Natural killer cell treated with Interleukin-12 subunit alpha and Interleukin-12 subunit beta and Interleukin-15 and Interleukin-18, amount 100 ng/mL, for 72 hours (primary cell): ENCODE measurements at regions not wholly inside any gene's neighbourhood (a gene's known extent, or its start where the extent isn't known, plus 50 kb on each side); places are given as distances from the start of the nearest gene placed in this dataset.
"Not testable (repeated sequence)": the region's sequence is repeated elsewhere in the genome, so short reads cannot be mapped to it uniquely, and the experiment has no call there.

Experiments used
- ATAC-seq, 2 donors: fragments of 150-1000 bp; cut with Tn5 transposase in 1 of 2; sonication (Bioruptor Pico), chemical (Tn5 transposase) in 1 of 2; 2 replicates each; pipeline ENCODE4 v1.10.0; 2021
- DNase-seq: peaks from one replicate; pipeline ENCODE4 v3.0.0; 2022; ENCODE audit warnings: low spot score
- H3K27ac Mint-ChIP-seq, 2 donors: 1 replicate in 1 of 2; 2 replicates in 1 of 2; pipeline ENCODE4 v1.8.0; 2022; ENCODE audit warnings: mixed read lengths in 2 of 2, mild to moderate bottlenecking in 1 of 2, moderate library complexity in 1 of 2
- H3K27me3 Mint-ChIP-seq, 2 donors: 1 replicate in 1 of 2; 2 replicates in 1 of 2; pipeline ENCODE4 v1.8.0; 2022; ENCODE audit warnings: mixed read lengths in 2 of 2
- H3K36me3 Mint-ChIP-seq: one replicate; pipeline ENCODE4 v1.8.0; 2022; ENCODE audit warnings: mixed read lengths
- H3K4me1 Mint-ChIP-seq, 2 donors: 1 replicate in 1 of 2; 2 replicates in 1 of 2; pipeline ENCODE4 v1.8.0; 2022; ENCODE audit warnings: low read depth in 2 of 2, mixed read lengths in 2 of 2, mild to moderate bottlenecking in 1 of 2
- H3K4me3 Mint-ChIP-seq: one replicate; pipeline ENCODE4 v1.8.0; 2022; ENCODE audit warnings: mixed read lengths
- H3K9me3 Mint-ChIP-seq: 2 replicates; pipeline ENCODE4 v1.8.0; 2022; ENCODE audit warnings: mixed read lengths

- H3K36me3 Mint-ChIP-seq = peaks cover 21% of the 10 kb centered on the region
- peak in 1 of 2 donors; percentile 44 for ATAC-seq
- H3K4me1 Mint-ChIP-seq = peaks cover 19 to 20% of the 10 kb centered on the region in 2 donors
- DNase-seq = no peak
- peaks cover 11% of the 10 kb centered on the region for H3K9me3 Mint-ChIP-seq
- H3K4me3 Mint-ChIP-seq = peak overlapping the region; percentile 11
- peak overlapping the region in 1 of 2 donors; percentile 70 for H3K27ac Mint-ChIP-seq
- H3K27me3 Mint-ChIP-seq = peaks cover 4 to 6% of the 10 kb centered on the region in 2 donors
Observed at GRCh38 chr2:84223191-84223590, 235.9 kb downstream of the SUCLG1 start.

GRCh38 chr2:84221102-84221501 lies 238.0 kb downstream of the SUCLG1 start:
- not testable (repeated sequence) for DNase-seq, H3K9me3 Mint-ChIP-seq, H3K36me3 Mint-ChIP-seq, H3K27ac Mint-ChIP-seq, ATAC-seq, H3K27me3 Mint-ChIP-seq, H3K4me3 Mint-ChIP-seq
- peaks cover 19 to 20% of the 10 kb centered on the region in 2 donors for H3K4me1 Mint-ChIP-seq

DNA sequence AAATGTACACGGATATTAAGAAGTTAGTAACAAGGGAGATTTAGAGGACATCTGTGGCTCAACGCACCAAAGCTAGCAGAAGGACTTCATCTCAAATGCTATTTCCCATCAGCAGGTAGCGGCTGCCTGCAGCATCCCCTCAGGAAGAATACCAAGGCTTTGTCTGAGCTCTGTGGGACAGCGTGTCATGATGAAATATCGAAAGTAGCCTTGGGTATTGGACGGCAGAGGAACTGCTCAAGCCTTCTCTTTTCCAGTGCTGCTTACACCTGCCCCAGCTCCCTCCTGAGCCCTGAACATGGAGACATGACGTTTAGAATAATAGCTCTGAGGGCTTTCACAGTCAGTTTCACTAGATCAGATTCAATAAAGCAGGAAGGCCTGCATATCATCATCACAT lies 241.6 kb downstream of the SUCLG1 start:
- DNase-seq = no peak
- Mint-ChIP-seq H3K27ac (no peak overlapping the region), H3K27me3 (peaks cover 0 to 8% of the 10 kb centered on the region in 2 donors), H3K4me1 (peaks cover 5 to 8% of the 10 kb centered on the region in 2 donors), H3K36me3 (no peaks in the 10 kb centered on the region), H3K4me3 (no peak overlapping the region), H3K9me3 (no peaks in the 10 kb centered on the region)
- no peak for ATAC-seq

GRCh38 chr2:84214455-84214854 lies 244.6 kb downstream of the SUCLG1 start:
- no peak for ATAC-seq
- H3K9me3 Mint-ChIP-seq = no peaks in the 10 kb centered on the region

DNA sequence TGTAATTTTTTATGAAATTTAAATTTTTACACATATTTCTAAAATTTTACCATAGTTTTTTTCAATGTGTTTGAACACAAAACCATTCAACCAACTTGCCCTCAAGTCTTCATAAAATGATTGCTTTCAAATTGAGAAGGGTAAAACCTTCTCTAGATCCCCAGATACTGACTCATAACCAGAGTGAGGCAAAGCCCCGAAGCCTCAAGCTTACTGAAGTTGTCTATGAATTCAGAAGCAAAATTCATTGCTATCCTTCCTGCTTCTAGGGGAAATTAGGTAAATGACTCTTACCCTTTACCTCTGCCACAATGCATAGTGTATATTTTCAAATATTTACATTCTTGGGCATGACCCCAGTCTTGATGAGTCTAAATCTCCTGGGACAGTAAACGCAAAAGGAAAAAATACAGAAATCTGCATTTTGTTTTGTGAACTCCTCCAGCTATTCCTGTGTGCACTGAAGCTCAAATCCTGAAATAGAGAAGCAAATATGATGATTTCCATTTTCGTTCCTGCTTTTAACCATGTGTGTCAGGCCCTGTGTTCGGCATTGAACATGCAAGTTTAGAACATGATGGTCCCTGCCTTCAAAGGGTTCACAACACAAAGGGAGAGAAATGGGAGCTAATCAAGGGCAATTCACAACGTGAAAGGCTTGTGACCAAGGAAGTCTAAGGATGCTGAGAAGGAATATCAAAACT lies 246.3 kb downstream of the SUCLG1 start:
- ATAC-seq (no peak), DNase-seq (no peak)
- Mint-ChIP-seq H3K27me3 (peaks cover 0 to 14% of the 10 kb centered on the region in 2 donors), H3K9me3 (no peaks in the 10 kb centered on the region), H3K27ac (no peak overlapping the region), H3K4me3 (no peak overlapping the region), H3K36me3 (no peaks in the 10 kb centered on the region), H3K4me1 (no peaks in the 10 kb centered on the region)

More at GRCh38 chr2:84214455-84214854, 244.6 kb downstream of the SUCLG1 start:
- Mint-ChIP-seq H3K27me3 (peaks cover 0 to 9% of the 10 kb centered on the region in 2 donors), H3K4me3 (no peak overlapping the region), H3K4me1 (no peaks in the 10 kb centered on the region), H3K27ac (no peak overlapping the region), H3K36me3 (no peaks in the 10 kb centered on the region)
- no peak for DNase-seq

- DNase-seq (no peak), ATAC-seq (no peak)
- peaks cover 0 to 13% of the 10 kb centered on the region in 2 donors for H3K27me3 Mint-ChIP-seq
- no peak overlapping the region for H3K4me3 Mint-ChIP-seq
- no peak overlapping the region for H3K27ac Mint-ChIP-seq
- H3K36me3 Mint-ChIP-seq = no peaks in the 10 kb centered on the region
- no peaks in the 10 kb centered on the region for H3K9me3 Mint-ChIP-seq
- H3K4me1 Mint-ChIP-seq = peaks cover 0 to 6% of the 10 kb centered on the region in 2 donors
Observed at GRCh38 chr2:84209941-84210340, 249.1 kb downstream of the SUCLG1 start.

DNA sequence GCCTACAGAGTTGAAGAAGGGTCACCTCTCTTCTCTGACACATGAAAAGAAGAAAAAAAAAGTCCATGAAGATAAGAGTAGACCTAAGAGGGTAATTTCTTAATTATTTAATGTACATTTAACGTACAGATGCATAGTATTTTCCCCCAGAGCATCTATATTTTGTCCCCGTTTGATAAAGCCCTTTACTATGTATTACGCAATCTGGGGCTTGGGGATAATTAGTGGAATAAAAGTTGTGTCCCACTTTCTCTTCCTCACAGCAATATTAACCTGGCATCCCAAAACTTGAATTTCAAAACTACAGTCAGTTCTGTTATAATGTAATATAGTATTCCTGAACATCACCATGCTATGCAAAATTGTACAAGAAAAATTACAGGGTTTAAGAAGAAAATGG lies 254.1 kb downstream of the SUCLG1 start:
- no peaks in the 10 kb centered on the region for H3K36me3 Mint-ChIP-seq
- H3K27me3 Mint-ChIP-seq = peaks cover 0 to 10% of the 10 kb centered on the region in 2 donors
- no peak overlapping the region for H3K4me3 Mint-ChIP-seq
- DNase-seq (no peak), ATAC-seq (no peak)
- peaks cover 2% of the 10 kb centered on the region for H3K9me3 Mint-ChIP-seq
- no peak overlapping the region for H3K27ac Mint-ChIP-seq
- H3K4me1 Mint-ChIP-seq = peaks cover 10 to 15% of the 10 kb centered on the region in 2 donors

DNA sequence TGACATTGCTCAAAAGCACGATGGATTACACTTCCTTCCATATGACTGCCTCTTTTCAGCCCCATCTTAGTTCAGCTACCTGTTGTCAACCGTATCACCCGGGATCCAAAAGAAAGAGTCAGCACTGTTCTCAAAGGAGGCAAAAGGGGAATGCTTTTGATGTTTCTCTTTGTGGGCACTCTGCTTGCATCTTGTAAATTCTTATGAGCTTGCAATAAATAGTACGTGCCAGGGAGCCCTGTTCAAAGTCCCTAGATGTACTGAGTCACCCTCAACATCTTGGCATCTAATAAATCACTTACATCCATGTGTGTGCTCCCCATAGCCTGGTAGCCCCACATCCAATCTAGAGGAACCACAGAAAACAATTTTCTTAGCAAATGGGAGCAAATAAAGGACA lies 256.9 kb downstream of the SUCLG1 start:
- DNase-seq = no peak
- Mint-ChIP-seq H3K9me3 (peaks cover 2% of the 10 kb centered on the region), H3K4me1 (peaks cover 15 to 18% of the 10 kb centered on the region in 2 donors), H3K27ac (no peak overlapping the region), H3K27me3 (peaks cover 0 to 5% of the 10 kb centered on the region in 2 donors), H3K4me3 (no peak overlapping the region), H3K36me3 (peaks cover 4% of the 10 kb centered on the region)
- ATAC-seq = no peak

- Mint-ChIP-seq H3K36me3 (peaks cover 4% of the 10 kb centered on the region), H3K4me3 (peak overlapping the region; percentile 16), H3K4me1 (peaks cover 13 to 15% of the 10 kb centered on the region in 2 donors), H3K27ac (no peak overlapping the region), H3K9me3 (peaks cover 2% of the 10 kb centered on the region), H3K27me3 (peaks cover 0 to 5% of the 10 kb centered on the region in 2 donors)
- no peak for ATAC-seq
- DNase-seq = no peak
Observed at GRCh38 chr2:84201158-84201557, 257.9 kb downstream of the SUCLG1 start.

GRCh38 chr2:84197901-84198300 lies 261.2 kb downstream of the SUCLG1 start:
- Mint-ChIP-seq H3K36me3 (peaks cover 4% of the 10 kb centered on the region), H3K9me3 (peaks cover 2% of the 10 kb centered on the region), H3K4me1 (peaks cover 13 to 15% of the 10 kb centered on the region in 2 donors), H3K27ac (no peak overlapping the region), H3K4me3 (no peak overlapping the region), H3K27me3 (no peaks in the 10 kb centered on the region)
- no peak for DNase-seq
- ATAC-seq = no peak

DNA sequence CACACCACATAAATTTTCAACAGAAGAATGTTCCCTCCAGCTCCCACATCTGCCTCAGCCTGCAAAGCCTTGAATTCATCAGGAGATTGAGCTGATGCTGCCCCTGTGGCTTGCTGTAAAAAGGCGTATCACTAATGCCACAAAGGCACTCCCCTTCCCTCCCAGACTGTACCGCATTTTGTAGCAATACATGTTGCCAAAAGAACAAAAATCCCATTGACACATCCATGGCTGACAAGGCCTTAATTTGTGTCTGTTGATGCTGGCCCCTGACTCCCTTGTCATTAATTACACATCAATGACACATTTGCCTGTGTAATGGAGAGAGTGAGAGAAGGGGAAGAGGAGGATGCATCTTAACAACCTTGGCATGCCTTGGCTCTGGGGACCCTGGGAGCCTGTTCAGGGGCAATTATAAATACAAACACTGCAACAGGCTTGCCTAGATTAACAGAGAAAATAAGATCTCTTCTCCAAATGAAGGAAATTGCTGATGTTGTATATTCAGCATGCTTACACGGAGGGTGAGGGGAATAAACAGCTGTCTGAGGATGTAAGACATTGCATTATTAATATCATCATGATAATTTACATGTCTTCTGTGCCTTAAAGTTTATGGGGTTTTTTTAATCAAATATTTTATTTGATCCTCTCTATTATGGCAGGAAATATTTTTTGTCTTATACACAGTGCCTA lies 264.0 kb downstream of the SUCLG1 start:
- Mint-ChIP-seq H3K4me3 (no peak overlapping the region), H3K9me3 (no peaks in the 10 kb centered on the region), H3K27ac (no peak overlapping the region), H3K36me3 (peaks cover 4% of the 10 kb centered on the region), H3K27me3 (peaks cover 0 to 2% of the 10 kb centered on the region in 2 donors), H3K4me1 (peaks cover 4 to 6% of the 10 kb centered on the region in 2 donors)
- ATAC-seq = no peak
- no peak for DNase-seq

- Mint-ChIP-seq H3K27ac (no peak overlapping the region), H3K4me3 (no peak overlapping the region), H3K9me3 (no peaks in the 10 kb centered on the region), H3K36me3 (peaks cover 1% of the 10 kb centered on the region), H3K4me1 (peaks cover 0 to 3% of the 10 kb centered on the region in 2 donors), H3K27me3 (peaks cover 0 to 2% of the 10 kb centered on the region in 2 donors)
- ATAC-seq (no peak), DNase-seq (no peak)
Observed at GRCh38 chr2:84194181-84194580, 264.9 kb downstream of the SUCLG1 start.

GRCh38 chr2:84187258-84187657 lies 271.8 kb downstream of the SUCLG1 start:
- Mint-ChIP-seq H3K4me1 (no peaks in the 10 kb centered on the region), H3K9me3 (no peaks in the 10 kb centered on the region), H3K36me3 (no peaks in the 10 kb centered on the region), H3K27ac (no peak overlapping the region), H3K4me3 (no peak overlapping the region), H3K27me3 (peaks cover 9 to 20% of the 10 kb centered on the region in 2 donors)
- no peak for ATAC-seq
- no peak for DNase-seq

- DNase-seq = no peak
- ATAC-seq = no peak
Observed at GRCh38 chr2:84181927-84182326, 277.2 kb downstream of the SUCLG1 start.

More at GRCh38 chr2:84181927-84182326, 277.2 kb downstream of the SUCLG1 start:
- no peaks in the 10 kb centered on the region for H3K9me3 Mint-ChIP-seq
- H3K4me3 Mint-ChIP-seq = no peak overlapping the region
- no peak overlapping the region for H3K27ac Mint-ChIP-seq
- no peaks in the 10 kb centered on the region for H3K36me3 Mint-ChIP-seq
- H3K4me1 Mint-ChIP-seq = peaks cover 12 to 16% of the 10 kb centered on the region in 2 donors
- H3K27me3 Mint-ChIP-seq = peaks cover 8 to 23% of the 10 kb centered on the region in 2 donors
